ENCODE measurements at regions not wholly inside any gene's neighbourhood (a gene's known extent, or its start where the extent isn't known, plus 50 kb on each side); places are given as distances from the start of the nearest gene placed in this dataset.
A peak's percentile ranks its signal among the peaks of the same experiment; 100 is the strongest.
"Not testable (repeated sequence)": the region's sequence is repeated elsewhere in the genome, so short reads cannot be mapped to it uniquely, and the experiment has no call there.

GRCh38 chr5:68020461-68020969, 195.0 kb upstream of the PIK3R1 start:
- DNase-seq: not testable (repeated sequence)

DNA sequence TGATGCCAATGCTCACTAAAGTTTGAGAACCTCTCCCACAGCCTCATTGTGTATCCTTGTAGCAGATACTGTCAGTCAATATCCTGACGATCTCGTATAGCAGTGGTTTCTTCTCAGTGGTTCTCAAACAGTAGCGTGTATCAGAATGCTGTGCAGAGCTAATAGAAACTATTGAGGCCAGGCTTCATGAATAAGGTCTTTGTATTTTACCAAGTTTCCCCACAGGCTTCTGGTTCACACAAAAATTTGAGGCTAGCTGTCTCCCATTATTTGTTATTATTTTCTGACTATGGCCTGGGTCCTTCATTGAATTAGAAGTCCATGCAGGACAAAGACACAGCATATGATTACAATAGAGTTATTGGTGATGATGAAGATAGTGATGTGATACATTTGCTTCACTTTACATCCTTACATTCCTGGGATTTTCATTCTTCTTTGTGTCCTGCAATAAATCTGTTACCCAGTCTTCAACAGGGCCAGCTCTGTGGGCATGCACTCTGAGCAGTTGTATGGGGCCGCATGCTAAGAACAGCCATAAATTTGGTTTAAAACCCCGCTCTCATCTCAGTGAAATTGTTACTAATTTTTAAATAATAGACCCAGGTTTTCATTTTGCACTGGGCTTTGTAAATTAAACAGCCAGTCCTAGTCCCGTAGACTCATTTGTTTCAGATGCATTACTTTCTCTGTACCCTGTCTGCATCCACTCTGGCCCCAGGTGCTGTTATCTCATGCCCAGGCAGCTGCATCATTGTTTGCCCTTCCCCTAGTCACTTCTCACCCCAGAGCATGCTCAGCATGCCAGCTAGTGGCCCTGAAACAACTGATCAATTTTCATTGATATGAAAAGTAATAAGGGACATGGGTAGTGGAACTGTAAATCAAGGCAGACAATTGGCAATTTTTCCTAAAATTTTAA, 199.9 kb upstream of the PIK3R1 start:
- no peak for DNase-seq

DNA sequence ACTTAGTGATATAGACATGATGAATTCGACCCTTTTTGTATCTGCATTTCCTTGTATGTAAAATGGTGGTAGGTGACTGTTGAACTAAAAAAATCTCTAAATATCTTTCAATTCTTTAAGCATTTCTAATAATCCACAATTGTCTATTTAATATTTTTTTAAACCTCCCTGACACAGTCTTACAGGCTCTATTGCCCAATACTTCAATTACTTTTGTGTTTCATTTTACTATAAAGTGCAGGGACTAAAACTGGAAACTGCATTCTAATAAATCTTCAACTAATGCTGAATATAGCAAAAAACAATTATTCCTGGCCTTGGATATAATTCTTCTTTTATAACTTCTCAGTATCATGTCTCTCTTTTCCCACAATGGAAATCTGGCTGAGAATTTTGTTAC, 202.7 kb upstream of the PIK3R1 start:
- no peak for DNase-seq

GRCh38 chr5:68012429-68012828, 203.1 kb upstream of the PIK3R1 start:
- no peak for DNase-seq

- DNase-seq: no peak
Observed at GRCh38 chr5:68011801-68012200, 203.8 kb upstream of the PIK3R1 start.

DNA sequence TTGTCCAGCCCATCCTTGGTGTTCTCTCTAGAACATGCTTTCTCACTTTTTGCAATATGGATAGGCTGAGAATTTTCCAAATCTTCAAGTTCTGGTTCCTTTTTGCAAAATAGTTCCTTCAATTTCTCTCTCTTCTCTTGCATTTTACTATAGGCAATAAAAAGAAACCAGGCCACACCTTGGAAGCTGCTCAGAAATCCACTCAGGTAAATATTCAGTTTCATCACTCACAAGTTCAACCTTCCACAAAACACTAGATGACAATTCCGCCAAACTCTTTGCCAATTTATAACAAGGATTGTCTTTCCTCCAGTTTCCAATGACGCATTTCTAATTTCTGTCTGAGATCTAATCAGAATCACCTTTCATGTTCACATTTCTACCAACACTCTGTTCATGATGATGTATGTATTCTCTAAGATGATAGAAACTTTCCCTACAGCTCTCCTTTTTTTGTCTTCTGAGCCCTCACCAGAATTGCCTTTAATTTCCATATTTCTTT, 204.2 kb upstream of the PIK3R1 start:
- DNase-seq: no peak

GRCh38 chr5:68010740-68011139, 204.8 kb upstream of the PIK3R1 start:
- DNase-seq: no peak

- DNase-seq: peak; percentile 8
Observed at GRCh38 chr5:68007451-68007850, 208.1 kb upstream of the PIK3R1 start.

DNA sequence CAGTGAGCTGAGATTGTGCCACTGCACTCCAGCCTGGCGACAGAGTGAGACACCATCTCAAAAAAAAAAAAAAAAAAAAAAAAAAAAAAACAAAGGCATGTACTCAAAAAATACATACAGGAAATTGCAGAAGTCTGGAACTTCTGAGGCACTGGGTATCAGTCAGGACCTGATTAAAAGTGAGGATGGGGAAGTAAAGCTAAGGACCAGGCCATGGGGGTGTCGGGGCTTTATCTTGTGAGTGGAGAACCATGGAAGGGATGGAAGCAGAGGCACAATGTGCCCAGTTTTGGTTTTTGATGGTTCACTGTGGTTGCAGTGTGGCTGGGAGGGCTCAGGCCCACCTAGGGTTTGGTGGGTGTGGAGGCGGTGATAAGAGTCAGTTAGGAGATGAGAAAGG, 212.7 kb upstream of the PIK3R1 start:
- DNase-seq: no peak

DNA sequence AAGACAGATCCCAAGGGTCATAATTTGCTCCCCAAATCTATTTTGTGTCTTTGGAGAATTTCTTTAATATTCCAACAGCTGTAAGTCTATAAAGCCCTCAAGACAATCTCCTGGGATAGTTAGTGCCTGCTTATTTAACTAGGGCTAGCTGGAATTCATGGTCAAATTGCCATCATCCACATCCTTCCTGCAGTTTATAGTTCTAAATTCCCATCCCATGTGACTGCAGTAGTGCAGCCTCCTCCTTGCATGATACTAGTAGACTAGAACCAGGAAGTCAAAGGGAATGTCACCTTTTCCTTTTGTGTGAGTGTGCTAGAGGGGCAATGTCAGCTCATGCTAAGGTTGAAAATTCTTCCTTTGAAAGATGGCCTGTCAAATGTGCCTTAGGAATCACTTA, 214.8 kb upstream of the PIK3R1 start:
- no peak for DNase-seq

- DNase-seq: no peak
Observed at GRCh38 chr5:67999391-67999790, 216.2 kb upstream of the PIK3R1 start.

- no peak for DNase-seq
Observed at GRCh38 chr5:67998709-67999261, 216.8 kb upstream of the PIK3R1 start.

DNA sequence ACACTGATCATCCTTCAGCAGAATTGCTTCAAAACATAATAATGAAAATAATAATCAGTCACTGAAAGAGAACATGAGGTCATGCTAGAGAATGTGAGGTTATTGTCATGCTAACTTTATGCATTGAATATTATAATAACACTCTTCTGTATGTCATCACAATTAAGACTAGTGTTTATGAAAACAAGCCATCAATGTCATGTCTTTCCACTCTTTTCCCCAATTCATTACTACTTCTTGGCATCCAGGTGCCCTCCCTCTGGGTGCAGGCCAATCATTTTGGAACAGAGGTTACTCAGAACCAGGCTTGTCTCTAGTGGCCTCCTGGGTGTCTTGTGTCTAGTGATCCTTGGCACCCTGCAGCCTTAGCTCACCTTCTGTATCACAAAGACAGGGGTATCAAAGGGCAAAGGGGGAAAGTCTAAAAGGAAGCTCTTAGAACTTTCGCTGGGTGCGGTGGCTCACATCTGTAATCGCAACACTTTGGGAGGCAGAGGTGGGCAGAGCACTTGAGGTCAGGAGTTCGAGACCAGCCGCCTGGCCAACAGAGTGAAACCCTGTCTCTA, 217.6 kb upstream of the PIK3R1 start:
- no peak for DNase-seq

DNA sequence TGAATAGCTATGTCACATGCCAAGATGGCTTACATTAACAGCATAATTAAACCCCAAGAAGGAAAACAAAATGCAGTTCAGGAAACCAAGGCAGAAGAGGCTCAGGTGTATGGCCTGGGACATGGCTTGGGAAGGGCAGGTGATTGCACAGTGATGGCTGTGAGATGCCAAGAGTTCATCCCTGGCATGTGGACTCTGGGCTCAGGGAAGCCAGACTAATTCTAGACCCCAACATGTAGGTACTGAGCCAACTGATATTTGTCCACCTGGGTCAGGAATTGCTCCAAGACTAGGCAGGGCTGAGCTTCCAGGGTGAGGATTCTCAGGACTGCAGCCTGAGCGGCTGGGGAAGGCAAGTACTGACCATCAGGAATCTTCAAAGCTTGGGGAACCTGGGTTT, 218.4 kb upstream of the PIK3R1 start:
- no peak for DNase-seq

GRCh38 chr5:67996596-67996995, 219.0 kb upstream of the PIK3R1 start:
- no peak for DNase-seq

DNA sequence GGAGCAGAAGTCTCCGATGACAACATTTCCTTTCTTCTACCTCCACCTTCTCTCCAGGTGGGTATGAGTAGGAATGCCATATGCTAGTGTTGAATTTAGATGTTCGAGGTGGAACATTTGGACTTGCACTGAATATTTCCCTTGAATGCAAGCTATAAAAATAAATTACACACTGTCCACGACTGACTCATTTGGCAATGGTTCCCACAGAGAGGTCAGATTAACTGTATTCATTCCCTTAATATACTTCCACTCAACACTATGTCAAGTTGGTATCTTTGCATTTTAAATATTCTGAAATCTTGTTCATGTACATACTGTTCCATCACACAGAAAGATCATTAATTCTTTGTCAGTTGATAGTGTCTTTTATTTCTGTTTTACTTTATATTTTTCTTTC, 222.6 kb upstream of the PIK3R1 start:
- no peak for DNase-seq

DNA sequence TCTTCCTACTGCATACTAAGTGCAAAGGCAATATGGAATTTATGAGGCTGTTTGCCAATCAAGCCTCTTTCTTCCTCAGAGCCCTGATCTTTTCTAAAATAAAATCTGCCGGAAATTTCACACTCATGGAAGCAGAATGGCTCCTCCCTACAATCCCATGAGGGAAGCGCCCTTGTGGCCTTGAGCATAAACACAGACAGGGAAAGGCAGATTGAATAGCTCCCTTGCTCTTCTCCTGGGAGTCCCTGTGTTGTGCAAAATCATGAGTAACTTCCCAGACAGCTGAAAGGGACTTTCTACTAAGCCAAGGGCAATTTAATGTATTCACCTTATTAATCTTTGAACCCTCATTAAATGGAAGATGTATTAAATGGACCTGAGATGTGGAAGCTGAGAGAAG, 226.1 kb upstream of the PIK3R1 start:
- no peak for DNase-seq

DNA sequence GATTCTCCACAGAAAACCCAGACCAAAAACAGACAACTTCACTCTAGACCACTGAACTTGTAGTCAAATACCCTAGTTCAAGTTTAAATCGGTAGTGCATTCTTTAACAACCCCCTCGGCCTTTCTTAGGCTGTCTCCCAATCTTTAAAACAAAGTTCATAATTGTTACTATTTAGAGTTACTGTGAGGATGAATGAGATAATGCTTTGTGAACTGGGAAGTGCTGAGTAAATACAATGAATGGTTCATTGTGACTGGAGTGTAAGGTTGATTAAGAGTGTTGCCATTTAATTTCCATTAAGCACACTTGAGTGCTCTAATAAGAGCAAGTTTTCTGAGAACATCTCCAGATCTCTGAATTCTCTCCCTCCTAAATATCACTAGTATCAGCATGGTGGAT, 228.8 kb upstream of the PIK3R1 start:
- no peak for DNase-seq

DNA sequence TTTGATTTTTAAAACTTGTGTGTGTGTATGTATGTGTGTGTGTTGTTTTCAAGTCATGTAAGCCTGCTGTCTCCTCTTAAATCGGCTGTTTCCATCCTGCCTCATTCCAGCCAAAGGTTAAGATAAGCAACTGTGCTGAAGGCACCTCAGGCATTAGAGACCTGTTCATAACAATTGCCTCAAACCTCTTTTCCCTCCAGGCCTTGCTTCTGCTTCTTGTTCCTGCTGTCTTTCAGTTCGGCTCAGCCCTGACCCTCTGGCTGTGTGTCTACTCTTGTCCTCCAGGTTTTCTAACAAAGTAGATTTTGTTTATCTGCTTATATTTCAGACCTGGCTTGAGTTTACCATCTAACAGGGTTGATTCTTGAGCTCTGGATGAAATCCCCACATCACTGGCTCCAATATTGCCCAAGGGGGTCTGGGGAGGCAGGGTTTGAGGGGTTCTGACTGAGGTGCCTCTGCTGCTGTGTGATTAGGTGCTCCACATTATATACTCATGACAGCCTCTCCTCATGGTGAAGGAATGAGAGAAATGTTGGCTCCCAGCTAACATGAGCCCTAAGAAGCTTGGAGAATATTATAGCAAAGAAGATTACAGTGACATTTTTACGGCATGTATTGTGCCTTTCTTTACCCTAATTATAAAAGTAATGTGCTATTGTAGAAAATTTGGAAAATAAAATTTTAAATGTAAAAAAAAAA, 229.7 kb upstream of the PIK3R1 start:
- DNase-seq: no peak

- no peak for DNase-seq
Observed at GRCh38 chr5:67984546-67984945, 231.0 kb upstream of the PIK3R1 start.

GRCh38 chr5:67983251-67984110, 232.1 kb upstream of the PIK3R1 start:
- no peak for DNase-seq

DNA sequence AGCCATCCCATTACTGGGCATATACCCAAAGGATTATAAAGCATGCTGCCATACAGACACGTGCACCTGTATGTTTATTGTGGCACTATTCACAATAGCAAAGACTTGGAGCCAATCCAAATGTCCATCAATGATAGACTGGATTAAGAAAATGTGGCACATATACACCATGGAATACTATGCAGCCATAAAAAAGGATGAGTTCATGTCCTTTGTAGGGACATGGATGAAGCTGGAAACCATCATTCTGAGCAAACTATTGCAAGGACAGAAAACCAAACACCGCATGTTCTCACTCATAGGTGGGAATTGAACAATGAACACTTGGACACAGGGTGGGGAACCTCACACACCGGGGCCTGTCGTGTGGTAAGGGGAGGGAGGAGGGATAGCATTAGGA, 233.4 kb upstream of the PIK3R1 start:
- not testable (repeated sequence) for DNase-seq
